ENCODE measurements at regions not wholly inside any gene's neighbourhood (a gene's known extent, or its start where the extent isn't known, plus 50 kb on each side); places are given as distances from the start of the nearest gene placed in this dataset.

DNA sequence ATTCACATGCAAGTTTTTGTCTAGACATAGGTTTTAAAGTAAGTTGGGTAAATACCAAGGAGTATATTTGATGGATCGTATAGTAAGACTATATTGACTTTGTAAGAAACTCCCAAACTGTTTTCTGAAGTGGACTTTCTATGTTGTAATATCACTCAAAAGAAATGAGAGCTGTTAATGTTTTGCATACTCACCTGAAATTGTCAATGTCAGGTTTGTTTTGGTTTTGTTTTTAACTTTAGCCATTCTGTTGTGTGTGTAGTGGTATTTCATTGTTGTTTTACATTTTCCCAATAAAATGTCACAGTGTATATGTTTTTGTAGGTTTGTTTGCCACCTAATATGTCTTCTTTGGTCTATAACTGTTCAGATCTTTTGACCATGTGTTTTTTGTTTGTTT, 375.7 kb upstream of the CDH9 start:
- no peak for DNase-seq (ENCODE audit: low spot score)

DNA sequence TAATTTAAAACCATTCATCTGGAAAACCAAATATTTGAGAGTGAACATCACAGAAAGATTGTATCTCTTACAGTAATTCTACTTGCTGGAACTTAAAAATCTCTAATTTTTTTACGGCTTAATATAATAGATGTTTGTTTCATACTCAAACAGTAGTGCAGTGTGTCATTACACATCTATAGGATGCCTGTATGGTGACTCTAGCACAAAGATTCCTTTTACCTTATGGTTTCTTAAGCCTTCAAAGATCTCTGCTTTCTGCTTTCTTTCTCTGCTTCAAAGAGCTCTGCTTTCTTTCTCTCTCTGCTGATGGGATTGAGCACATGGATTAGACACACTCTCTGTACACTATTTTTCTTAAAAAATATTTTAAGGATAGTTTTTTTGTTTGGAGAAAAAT, 374.0 kb upstream of the CDH9 start:
- no peak for DNase-seq (ENCODE audit: low spot score)

DNA sequence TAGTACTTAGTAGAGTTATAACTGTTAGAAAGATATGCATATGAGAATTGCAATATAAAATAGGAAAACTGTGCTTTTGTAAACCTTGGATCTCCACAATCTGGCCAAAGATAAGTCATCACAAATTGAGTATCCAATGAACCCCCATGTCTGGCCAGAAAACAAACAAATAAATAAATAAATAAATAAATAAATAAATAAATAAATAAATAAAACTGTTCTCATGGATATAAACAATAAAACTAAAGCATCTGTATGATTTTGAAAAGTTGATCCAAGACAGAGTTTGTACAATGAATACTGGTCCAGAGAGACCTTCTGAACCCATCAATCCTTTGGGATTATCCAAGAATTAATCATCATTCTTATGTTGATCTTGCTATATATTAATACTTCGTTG, 367.6 kb upstream of the CDH9 start:
- DNase-seq (ENCODE audit: low spot score): no peak

DNA sequence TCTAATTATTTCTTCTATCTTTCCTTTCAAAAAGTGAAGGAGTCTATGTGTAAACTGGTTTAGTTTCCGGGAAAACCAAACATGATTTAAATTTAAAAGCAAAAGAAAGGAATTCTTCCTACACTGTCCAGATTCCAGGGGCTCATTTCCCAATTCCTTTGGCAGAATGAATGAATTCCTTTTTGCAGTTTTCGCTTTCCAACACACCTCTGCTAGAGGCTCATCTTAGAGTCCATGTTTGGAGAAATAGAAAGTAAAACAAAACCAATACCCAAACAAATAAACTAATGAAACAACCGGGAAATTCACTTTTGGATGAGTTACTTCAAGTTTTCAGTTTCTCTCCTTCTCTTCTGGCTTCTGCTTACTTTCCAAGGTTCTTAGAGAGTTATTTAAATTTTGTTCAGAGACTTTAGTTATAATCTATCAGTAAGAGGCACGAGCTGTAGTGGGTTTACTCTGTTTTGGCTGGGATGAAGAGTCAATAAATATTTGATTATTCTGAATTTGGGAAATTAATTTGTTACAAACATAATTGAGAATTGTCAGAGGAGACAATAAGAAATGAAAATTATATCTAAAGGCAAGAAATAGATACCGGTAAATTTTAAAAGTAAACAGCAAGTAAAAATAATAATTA, 365.0 kb upstream of the CDH9 start:
- DNase-seq (ENCODE audit: low spot score): no peak

DNA sequence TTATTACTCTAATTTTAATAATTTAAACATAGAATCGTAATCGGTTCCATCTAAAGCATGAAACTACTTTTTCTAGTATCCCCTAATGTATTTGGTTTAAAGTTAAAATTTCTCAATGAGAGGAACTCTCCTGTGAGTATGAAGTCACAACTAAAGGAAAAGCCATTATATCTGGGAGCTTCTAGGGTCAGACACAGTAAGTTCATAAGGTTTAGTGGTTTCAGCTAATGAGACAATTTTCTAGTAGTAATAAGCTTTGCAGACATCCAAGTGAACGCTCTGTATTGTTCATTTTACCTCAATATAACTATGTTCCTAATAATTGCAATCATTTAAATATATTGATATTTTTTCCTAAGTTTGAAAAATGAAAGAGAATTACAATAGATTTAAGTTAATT, 364.4 kb upstream of the CDH9 start:
- no peak for DNase-seq (ENCODE audit: low spot score)

DNA sequence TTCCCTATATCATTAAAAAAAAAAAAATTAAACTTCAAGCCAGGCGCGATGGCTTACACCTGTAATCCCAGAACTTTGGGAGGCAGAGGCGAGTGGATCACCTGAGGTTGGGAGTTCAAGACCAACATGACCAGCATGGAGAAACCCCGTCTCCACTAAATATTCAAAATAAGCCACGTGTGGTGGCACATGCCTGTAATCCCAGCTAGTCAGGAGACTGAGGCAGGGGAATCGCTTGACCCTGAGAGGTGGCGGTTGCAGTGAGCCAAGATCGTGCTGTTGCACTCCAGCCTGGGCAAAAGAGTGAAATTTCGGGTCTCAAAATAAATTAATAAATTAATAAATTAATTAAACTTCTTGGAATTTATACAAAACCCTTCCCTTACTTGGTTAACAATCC, 358.6 kb upstream of the CDH9 start:
- no peak for DNase-seq (ENCODE audit: low spot score)

DNA sequence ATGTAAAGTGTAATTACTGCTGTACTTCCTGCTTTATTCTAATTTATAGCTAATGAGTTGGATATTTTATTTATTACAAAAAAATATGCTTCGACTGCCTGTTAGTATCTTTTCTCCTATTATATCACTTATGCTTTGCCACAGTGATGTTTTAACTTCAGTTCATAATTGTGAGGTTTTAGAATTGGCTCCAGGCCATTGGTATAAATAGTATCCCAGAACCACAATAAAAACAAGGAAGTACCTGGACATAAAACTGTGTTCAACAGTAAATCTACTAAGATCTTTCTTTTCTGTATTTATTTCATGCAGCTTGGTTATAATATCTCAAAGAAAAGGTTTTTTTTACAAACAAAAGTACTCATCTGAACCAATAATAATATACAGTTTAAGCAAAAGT, 354.3 kb upstream of the CDH9 start:
- no peak for DNase-seq (ENCODE audit: low spot score)

DNA sequence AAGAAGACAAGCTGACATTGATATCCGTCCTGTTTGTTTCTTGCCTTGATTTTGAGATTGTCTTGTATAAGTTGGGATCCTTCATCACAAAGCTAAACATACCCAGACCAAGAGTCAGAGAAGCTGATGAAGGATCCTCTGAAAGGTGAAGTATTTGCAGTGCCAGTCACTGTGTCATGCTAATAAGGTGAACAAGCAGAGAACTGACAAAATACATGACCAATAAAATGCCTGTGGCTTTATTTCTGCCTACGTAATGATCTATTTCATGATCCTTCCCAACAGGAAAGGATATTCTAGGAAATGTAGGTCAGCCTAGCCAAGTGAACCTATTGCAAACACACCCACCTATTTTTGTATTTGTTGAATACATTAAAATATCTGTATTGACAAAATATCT, 351.3 kb upstream of the CDH9 start:
- no peak for DNase-seq (ENCODE audit: low spot score)

DNA sequence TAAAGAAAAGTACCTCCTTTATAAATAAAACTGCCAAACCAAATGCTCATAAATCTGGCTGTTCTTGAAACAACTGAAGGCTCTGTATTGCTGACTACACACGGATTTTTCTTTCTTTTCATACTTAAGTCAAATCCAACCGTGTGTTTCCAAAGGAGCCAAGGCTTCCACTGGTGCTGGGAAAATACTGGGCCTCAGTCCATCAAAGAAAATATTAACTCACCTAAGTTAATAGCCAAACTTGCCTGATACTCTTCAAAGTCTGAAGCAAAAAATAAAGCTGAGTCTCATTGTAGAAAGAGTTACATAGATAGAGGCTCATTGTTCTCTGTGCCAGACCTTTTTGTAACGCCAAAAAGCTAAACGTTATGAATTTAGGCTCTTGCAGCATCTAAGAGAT, 350.4 kb upstream of the CDH9 start:
- no peak for DNase-seq (ENCODE audit: low spot score)

DNA sequence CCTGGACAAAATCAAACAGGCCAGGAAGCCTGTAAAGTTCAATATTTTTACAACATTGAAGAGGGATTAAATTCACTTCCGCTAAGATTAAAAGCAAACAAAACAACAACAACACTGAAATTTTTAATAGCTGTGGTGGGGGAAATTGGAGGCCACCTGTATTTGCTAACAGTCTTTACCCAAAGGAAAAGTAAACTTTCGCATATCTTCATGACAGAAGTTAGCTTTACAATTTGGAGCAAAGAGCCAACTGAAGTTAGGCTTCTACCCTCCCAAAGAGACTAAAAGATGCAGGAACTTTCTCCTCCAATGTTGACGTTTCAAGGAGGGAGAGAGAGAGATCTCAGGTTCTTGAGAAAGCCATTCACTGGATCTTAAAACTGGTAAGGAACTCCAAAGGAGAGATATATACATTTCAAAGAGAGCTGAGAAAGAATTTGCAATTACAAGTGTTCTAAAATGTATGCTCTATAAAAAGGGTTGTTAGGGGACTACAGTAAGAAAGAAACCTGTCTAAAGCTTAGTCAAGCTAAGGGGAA, 349.2 kb upstream of the CDH9 start:
- DNase-seq (ENCODE audit: low spot score): no peak

DNA sequence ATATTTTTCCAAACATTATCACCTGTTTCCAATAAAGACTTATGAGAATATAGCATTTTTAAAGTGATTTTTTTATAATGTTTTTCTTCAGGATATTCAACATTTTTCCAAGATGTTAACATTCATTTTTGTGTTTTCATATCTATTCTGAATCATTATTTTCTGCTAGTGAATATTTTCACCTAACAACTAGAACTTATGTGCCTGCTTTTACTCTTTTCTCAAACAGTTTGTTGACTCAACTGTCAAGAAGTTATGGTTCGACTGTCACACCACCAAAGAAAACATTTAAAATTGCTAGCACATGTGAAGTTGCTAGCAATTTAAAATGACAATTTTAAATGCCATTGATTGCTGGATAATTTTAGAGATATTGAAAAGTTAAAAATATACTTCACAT, 343.3 kb upstream of the CDH9 start:
- no peak for DNase-seq (ENCODE audit: low spot score)

DNA sequence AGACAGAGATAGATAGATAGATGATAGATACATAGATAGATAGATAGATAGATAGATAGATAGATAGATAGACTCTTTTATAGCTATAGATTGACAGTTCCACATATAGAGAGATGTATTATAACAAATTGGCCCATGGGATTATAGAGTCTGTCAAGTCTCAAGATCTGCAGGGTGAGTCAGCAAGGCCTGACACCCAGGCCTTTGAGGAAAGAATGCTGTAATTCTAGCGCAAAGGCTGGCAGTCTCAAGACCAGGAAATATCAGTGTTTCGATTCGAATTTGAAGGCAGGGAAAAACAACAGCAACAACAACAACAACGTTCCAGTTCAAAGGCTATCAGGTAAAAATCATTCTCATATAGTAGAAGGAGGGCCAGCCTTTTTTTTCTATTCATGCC, 339.2 kb upstream of the CDH9 start:
- DNase-seq (ENCODE audit: low spot score): no peak

DNA sequence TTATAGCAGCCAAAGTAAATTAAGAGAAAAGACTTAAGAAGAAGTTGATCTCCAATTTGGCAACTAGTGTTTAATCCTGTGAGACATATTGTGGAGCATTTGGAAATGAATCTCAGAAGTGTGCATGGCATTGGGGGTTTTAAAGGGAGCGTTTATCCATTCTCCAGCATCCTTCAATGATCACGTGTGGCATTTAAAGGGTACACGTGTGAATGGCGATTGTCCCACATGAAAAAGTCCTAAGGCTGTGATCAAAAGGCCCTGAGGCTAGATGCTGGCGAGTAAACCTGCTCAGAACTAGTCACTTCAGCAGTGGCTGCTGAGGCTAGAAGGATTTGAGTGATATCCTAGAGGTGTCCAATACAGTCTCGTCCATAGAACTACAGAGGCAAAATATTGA, 315.6 kb upstream of the CDH9 start:
- DNase-seq (ENCODE audit: low spot score): no peak

DNA sequence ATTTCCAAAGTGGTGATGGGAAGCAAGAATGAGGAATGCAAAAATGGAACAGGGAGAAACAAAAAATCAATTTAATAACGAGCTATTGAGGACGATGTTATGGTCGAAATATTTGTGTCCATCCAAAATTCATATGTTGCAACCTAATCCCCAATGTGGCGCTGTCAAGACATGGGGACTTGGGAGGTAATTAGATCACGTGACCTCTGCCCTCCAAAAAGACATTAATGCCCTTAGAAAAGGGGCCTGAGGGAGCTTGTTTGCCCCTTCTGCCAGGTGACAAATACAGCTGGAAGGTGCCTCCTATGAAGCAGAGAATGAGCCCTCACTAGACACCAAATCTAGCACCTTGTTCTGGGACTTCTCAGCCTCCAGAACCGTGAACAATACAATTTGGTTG, 315.2 kb upstream of the CDH9 start:
- no peak for DNase-seq (ENCODE audit: low spot score)

DNA sequence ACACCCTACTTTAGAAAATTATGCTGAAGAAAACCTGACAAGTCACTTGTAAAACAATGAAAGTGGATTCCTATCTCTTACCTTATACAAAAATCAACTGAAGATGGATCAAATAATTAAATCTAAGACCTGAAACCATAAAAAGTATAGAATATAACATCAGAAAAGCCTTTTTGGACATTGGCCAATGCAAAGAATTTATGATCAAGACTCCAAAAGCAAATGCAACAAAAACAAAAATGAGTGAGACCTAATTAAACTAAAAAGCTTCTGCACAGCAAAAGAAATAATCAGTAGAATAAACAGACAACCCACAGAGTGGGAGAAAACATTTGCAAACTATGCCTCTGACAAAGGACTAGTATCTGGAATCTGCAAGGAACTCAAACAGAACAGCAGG, 303.0 kb upstream of the CDH9 start:
- no peak for DNase-seq (ENCODE audit: low spot score)

DNA sequence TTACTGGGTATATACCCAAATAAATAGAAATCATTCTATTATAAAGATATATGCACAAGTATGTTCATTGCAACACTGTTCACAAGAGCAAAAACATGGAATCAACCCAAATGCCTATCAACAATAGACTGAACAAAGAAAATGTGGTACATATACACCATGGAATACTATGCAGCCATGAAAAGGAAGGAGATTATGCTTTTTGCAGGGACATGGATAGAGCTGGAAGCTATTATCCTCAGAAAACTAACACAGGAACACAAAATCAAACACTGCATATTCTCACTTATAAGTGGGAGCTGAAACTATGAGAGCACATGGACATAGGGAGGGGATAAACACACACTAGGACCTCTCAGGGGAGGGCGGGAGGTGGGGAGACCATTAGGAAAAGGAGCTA, 298.4 kb upstream of the CDH9 start:
- no peak for DNase-seq (ENCODE audit: low spot score)

DNA sequence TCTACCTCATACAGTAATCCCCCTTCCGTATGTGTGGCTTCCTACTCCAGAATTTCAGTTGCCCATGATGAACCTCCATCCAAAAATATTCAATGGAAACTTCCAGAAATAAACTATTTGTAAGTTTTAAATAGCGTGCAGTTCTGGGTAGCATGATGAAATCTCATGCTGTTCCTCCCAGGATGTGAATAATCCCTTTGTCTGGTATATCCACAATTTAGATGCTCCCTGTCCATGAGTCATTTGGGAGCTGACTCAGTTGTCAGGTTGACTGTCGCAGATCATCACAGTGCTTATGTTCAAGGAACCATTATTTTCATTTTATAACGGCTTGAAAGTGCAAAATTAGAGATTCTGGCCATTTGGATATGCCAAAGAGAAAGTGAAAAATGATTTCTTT, 290.1 kb upstream of the CDH9 start:
- no peak for DNase-seq (ENCODE audit: low spot score)

DNA sequence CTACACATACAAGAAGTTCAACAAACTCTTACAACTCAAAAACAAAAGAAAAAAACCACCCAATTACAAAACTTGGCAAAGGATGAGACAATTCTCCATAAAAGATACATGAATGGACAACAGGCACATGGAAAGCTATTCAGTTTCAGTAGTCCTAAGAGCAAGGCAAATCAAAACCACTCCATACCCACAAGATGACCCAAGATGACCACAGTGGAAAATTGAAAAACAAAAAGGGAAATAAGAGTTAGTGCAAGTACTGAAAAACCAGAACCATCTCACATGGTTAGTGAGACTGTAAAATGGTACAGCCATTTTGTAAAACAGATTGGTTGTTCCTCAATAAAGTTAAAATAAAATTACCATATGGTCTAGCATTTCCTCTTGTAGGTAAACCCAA, 287.1 kb upstream of the CDH9 start:
- DNase-seq (ENCODE audit: low spot score): no peak

DNA sequence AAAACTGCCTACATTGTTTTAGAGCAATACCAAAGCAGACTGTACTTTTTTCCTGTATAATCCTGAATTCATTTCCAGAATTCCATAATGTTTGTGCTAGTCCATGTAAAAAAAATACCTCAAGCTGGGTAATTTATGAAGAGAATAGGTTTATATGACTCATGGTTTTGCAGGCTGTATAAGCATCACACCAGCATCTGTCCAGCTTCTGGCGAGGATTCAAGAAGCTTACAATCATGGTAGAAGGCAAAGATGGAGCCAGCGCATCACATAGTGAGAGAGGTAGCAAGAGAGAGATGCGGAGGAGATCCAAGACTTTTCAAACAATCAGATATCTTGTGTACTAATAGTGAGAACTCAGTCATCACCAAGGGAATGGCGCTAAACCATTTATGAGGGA, 280.3 kb upstream of the CDH9 start:
- DNase-seq (ENCODE audit: low spot score): no peak

DNA sequence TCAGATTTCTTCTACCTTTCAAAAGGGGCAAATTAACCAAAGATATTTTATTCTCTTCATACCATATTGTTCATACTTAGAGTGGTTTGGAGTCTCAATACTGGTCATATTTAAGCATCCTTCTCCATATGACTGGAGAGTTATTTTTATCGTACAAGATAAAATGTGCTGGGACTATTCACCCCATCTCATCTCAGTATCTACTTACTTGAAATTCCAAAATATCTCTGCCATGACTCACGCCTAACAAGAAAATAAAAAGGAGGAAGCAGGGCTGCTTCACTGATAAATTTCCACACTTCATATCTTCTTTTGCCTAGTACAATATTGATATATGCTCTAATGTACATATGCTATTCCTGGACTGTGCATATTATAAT, 277.9 kb upstream of the CDH9 start:
- no peak for DNase-seq (ENCODE audit: low spot score)

DNA sequence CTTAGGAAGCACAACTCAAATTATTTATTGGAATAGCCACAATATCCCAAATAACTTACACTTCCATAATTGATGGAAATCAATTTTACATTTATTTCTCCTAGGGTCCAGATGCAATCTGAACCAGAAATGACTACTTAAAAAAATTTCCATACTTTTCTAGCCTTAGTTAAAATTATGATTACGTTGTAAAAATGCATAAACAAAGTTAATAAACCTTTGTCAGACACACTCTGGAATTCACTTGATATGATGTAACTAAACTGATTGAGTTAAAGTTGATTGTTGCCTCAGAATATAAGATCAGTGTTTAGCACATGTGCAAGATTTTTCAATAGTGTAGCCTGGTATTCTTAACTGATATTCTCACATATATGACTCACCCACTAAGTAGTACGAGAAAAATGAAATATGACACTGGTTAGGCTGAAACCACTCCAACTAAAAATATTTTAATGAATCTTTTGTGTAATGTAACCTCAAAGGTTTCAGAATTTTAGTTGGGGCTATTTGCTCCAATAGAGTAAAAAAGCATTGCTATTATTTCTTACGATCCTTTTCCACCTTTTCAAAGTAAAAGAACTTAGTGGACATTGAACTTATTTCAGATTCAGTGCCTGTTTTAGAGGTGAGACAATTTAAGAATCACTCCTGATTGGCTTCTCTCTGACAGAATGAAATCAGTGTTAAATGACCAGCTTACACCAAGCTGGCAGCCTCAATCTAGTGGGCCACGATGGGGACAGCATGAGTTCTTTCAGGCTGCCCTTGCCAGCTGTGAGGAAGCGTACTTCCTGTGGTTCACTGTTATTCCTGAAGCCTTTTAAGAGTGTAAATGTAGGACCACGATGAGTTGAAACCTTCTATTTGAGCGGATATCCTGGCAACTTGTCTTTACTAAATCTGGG, 277.2 kb upstream of the CDH9 start:
- DNase-seq (ENCODE audit: low spot score): no peak

DNA sequence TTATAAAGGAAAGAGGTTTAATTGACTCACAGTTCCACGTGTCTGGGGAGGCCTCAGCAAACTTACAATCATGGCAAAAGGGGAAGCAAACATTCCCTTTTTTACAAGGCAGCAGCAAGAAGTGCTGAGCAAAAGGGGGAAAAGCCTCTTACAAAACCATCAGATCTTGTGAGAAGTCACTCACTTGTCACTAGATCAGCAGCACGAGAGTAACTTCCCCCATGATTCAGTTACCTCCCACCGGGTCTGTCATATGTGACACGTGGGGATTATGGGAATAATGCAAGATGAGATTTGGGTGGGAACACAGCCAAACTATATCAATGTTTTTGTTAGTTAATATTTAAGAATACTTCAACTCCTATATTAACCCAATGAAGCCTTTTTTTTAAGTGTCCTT, 275.2 kb upstream of the CDH9 start:
- DNase-seq (ENCODE audit: low spot score): no peak

DNA sequence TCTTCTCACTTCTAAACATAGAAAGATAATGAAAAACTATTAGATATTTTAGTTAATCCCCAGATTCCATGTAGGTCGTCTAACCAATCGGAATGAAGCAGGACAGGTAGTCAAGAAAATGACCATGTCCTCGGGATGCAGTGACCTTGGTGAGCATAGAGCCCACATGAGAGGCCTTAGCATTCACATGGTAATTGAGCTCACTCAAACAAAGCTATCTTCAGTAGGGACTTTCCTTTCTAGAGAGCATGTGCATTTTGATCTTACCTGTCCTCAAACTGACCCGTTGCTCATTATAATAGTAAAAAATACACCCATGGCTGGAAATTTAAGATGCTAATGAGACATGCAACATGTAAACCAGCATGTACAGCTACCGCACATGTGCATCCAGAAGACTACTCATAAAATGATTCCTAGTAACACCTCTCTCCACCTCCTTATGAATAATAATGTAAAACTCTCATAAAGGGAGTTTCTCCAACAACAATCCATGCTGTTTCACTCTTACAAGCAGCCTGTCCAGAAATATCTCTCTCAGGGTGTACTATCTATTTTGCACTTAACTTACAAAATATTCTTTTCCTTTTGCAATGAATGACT, 274.0 kb upstream of the CDH9 start:
- no peak for DNase-seq (ENCODE audit: low spot score)

All from ureter (tissue), 1 donor.